PC-3 (cell line): ENCODE measurements at regions not wholly inside any gene's neighbourhood (a gene's known extent, or its start where the extent isn't known, plus 50 kb on each side); places are given as distances from the start of the nearest gene placed in this dataset.
"Not testable (repeated sequence)": the region's sequence is repeated elsewhere in the genome, so short reads cannot be mapped to it uniquely, and the experiment has no call there.

Experiments used
- ATAC-seq: fragments of 200-7000 bp; cut with Tn5 transposase; 2 replicates; pipeline ENCODE4 v1.9.1; 2020; ENCODE audit warnings: mild to moderate bottlenecking, moderate library complexity
- BruUV-seq: library from RNA; stranded (reverse); fragments of 400-500 nt; replicated peaks from 2 replicates; lab custom pipeline; 2021; lab: Mats Ljungman, UMichigan
- CTCF ChIA-PET: fragments of 300-600 bp; sonication (Branson Sonifier 250); formaldehyde crosslinking; loops from one replicate; lab custom pipeline; 2022; ENCODE audit warnings: antibody characterized with exemption; lab: Charles Lee
- POLR2A ChIA-PET: fragments of 300-600 bp; sonication (Branson Sonifier 250); formaldehyde crosslinking; loops from one replicate; lab custom pipeline; 2022; ENCODE audit warnings: antibody characterized with exemption; ENCODE audit not compliant: unreplicated experiment; lab: Charles Lee
- DNase-seq: peaks from one replicate; pipeline ENCODE4 v3.0.0-alpha.2; 2015
- H2AFZ ChIP-seq: fragments of 300-600 bp; sonication (generic); 2 replicates; pipeline ENCODE4 v1.6.0; 2016; ENCODE audit warnings: antibody characterized with exemption, low read length
- H3F3A ChIP-seq: fragments of 300-600 bp; sonication (generic); one replicate; pipeline ENCODE4 v1.6.0; 2017; ENCODE audit warnings: antibody characterized with exemption, low read length, control low read depth, mild to moderate bottlenecking; ENCODE audit not compliant: unreplicated experiment
- H3K27ac ChIP-seq: fragments of 300-600 bp; sonication (generic); 2 replicates; pipeline ENCODE4 v1.5.1; 2016; ENCODE audit warnings: mild to moderate bottlenecking, low read length
- H3K27me3 ChIP-seq: fragments of 300-600 bp; sonication (generic); 2 replicates; pipeline ENCODE4 v1.6.1; 2016; ENCODE audit warnings: low read length, mixed read lengths
- H3K36me3 ChIP-seq: fragments of 300-600 bp; sonication (generic); 2 replicates; pipeline ENCODE4 v1.6.1; 2016; ENCODE audit warnings: low read depth, mixed run types, low read length, mixed read lengths
- H3K4me1 ChIP-seq: fragments of 300-600 bp; sonication (generic); 2 replicates; pipeline ENCODE4 v1.5.1; 2016; ENCODE audit warnings: low read length; ENCODE audit not compliant: insufficient read depth
- H3K4me2 ChIP-seq: fragments of 300-600 bp; sonication (generic); 2 replicates; pipeline ENCODE4 v1.6.0; 2016; ENCODE audit warnings: low read length
- H3K4me3 ChIP-seq: fragments of 300-600 bp; sonication (generic); 2 replicates; pipeline ENCODE4 v1.5.1; 2016; ENCODE audit warnings: mild to moderate bottlenecking, low read length, mixed read lengths
- H3K79me2 ChIP-seq: fragments of 300-600 bp; sonication (generic); 2 replicates; pipeline ENCODE4 v1.6.1; 2017; ENCODE audit warnings: low read length, mixed read lengths
- H3K9ac ChIP-seq: fragments of 300-600 bp; sonication (generic); 2 replicates; pipeline ENCODE4 v1.6.0; 2016; ENCODE audit warnings: mild to moderate bottlenecking, low read length
- H3K9me2 ChIP-seq: fragments of 300-600 bp; sonication (generic); replicated peaks from 2 replicates; pipeline ENCODE4 v1.6.1; 2016; ENCODE audit warnings: mixed run types, low read length, mixed read lengths
- H3K9me3 ChIP-seq: fragments of 300-600 bp; sonication (generic); 2 replicates; pipeline ENCODE4 v1.6.1; 2016; ENCODE audit warnings: low read length, mixed read lengths
- H4K20me1 ChIP-seq: fragments of 300-600 bp; sonication (generic); 2 replicates; pipeline ENCODE4 v1.6.1; 2016; ENCODE audit warnings: low read length, mixed read lengths
- EZH2 ChIP-seq: fragments of 300-600 bp; sonication (generic); IDR thresholded peaks from one replicate; pipeline ENCODE4 v1.6.1; 2017; ENCODE audit warnings: antibody characterized with exemption, mild to moderate bottlenecking, low read length; ENCODE audit not compliant: unreplicated experiment
- EZH2phosphoT487 ChIP-seq: fragments of 300-600 bp; sonication (generic); IDR thresholded peaks from 2 replicates; pipeline ENCODE4 v1.6.1; 2018; ENCODE audit warnings: mild to moderate bottlenecking, antibody characterized with exemption, low read length, borderline replicate concordance
- intact Hi-C: fragments of 100-400 bp; cut with micrococcal nuclease; formaldehyde crosslinking; loops from 2 replicates; pipeline ENCODE4 v1.9.0; 2023
- TF ChIP-seq, protein P1 (sequence below): fragments of 300-600 bp; sonication (generic); conservative IDR thresholded peaks from 2 replicates; pipeline ENCODE4 v1.5.1; 2017; ENCODE audit warnings: antibody characterized with exemption, low read depth, mild to moderate bottlenecking, low read length

- POLR2A ChIA-PET: no interaction called here
Observed at GRCh38 chr15:84142888-84143337, 92.7 kb upstream of the GOLGA6L4 start.

GRCh38 chr15:84143753-84144314, 91.7 kb upstream of the GOLGA6L4 start:
- intact Hi-C loops: no loop called here
- ATAC-seq: no peak
- H3K9ac ChIP-seq: no peak overlapping the region
- no peak overlapping the region for H3K4me2 ChIP-seq
- no peak overlapping the region for H3K4me3 ChIP-seq
- H3K9me3 ChIP-seq: no peaks in the 10 kb centered on the region
- H3F3A ChIP-seq: no peaks in the 10 kb centered on the region
- POLR2A ChIA-PET: no interaction called here
- BruUV-seq: no TSS peak
- H2AFZ ChIP-seq: no peak overlapping the region
- no peaks in the 10 kb centered on the region for H3K36me3 ChIP-seq
- H3K27ac ChIP-seq: no peak overlapping the region
- H3K79me2 ChIP-seq: no peaks in the 10 kb centered on the region
- H3K27me3 ChIP-seq: no peaks in the 10 kb centered on the region
- CTCF ChIA-PET: no interaction called here
- TF ChIP-seq EZH2phosphoT487 (no peak), EZH2 (no peak)
- TF ChIP-seq, protein P1, sequence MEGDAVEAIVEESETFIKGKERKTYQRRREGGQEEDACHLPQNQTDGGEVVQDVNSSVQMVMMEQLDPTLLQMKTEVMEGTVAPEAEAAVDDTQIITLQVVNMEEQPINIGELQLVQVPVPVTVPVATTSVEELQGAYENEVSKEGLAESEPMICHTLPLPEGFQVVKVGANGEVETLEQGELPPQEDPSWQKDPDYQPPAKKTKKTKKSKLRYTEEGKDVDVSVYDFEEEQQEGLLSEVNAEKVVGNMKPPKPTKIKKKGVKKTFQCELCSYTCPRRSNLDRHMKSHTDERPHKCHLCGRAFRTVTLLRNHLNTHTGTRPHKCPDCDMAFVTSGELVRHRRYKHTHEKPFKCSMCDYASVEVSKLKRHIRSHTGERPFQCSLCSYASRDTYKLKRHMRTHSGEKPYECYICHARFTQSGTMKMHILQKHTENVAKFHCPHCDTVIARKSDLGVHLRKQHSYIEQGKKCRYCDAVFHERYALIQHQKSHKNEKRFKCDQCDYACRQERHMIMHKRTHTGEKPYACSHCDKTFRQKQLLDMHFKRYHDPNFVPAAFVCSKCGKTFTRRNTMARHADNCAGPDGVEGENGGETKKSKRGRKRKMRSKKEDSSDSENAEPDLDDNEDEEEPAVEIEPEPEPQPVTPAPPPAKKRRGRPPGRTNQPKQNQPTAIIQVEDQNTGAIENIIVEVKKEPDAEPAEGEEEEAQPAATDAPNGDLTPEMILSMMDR: no peak
- DNase-seq: no peak
- no peaks in the 10 kb centered on the region for H3K9me2 ChIP-seq
- no peaks in the 10 kb centered on the region for H3K4me1 ChIP-seq
- H4K20me1 ChIP-seq: no peaks in the 10 kb centered on the region

More at GRCh38 chr15:84142888-84143337, 92.7 kb upstream of the GOLGA6L4 start:
- intact Hi-C loops: no loop called here
- H3K9me2 ChIP-seq: no peaks in the 10 kb centered on the region
- H3K9ac ChIP-seq: no peak overlapping the region
- H3K4me2 ChIP-seq: peak overlapping the region; percentile 78
- no peaks in the 10 kb centered on the region for H3K79me2 ChIP-seq
- H3K36me3 ChIP-seq: no peaks in the 10 kb centered on the region
- no peaks in the 10 kb centered on the region for H3K9me3 ChIP-seq
- H3K4me1 ChIP-seq: no peaks in the 10 kb centered on the region
- no peak overlapping the region for H3K27ac ChIP-seq
- no peaks in the 10 kb centered on the region for H4K20me1 ChIP-seq
- ATAC-seq (peak; percentile 98), DNase-seq (peak; percentile 89)
- H3K27me3 ChIP-seq: no peaks in the 10 kb centered on the region
- no TSS peak for BruUV-seq
- H2AFZ ChIP-seq: peak overlapping the region; percentile 76
- peak overlapping the region; percentile 55 for H3K4me3 ChIP-seq
- CTCF ChIA-PET: no interaction called here
- no peak for TF ChIP-seq EZH2
- TF ChIP-seq, protein P1: peak; percentile 81
- no peaks in the 10 kb centered on the region for H3F3A ChIP-seq

DNA sequence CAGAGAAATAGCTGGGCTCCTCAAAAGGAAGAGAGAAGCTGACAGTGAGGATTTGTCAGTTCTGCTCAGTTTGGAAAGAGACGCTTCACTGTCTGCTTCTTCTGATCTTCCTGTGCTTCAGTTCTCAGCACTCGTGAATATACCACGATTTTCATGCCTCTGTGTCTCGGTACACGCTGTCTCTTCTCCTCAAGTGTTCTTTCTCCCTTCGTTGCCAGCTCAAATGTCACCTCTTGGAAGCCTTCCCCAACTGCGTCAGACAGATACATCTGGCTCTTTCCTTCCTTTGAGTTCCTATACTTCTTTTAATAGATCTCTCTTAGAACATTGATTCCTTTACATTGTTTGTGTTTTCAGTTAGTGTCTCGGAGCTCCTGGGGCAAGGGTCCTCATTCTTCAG, 90.6 kb upstream of the GOLGA6L4 start:
- H3K36me3 ChIP-seq, BruUV-seq, POLR2A ChIA-PET: not testable (repeated sequence)

GRCh38 chr15:84146299-84146698, 89.3 kb upstream of the GOLGA6L4 start:
- H3K9me3 ChIP-seq, H3F3A ChIP-seq, H2AFZ ChIP-seq, H3K9ac ChIP-seq, H3K27me3 ChIP-seq, H3K4me2 ChIP-seq, intact Hi-C loops, H3K27ac ChIP-seq, H3K4me3 ChIP-seq, H4K20me1 ChIP-seq, POLR2A ChIA-PET, CTCF ChIA-PET, H3K9me2 ChIP-seq, H3K36me3 ChIP-seq, H3K79me2 ChIP-seq, H3K4me1 ChIP-seq, DNase-seq, ATAC-seq, BruUV-seq: not testable (repeated sequence)

More for the DNA sequence above, 90.6 kb upstream of the GOLGA6L4 start:
- H3K27me3 ChIP-seq, H3K4me3 ChIP-seq, ATAC-seq, H3K79me2 ChIP-seq, H3K4me1 ChIP-seq, H3K9me3 ChIP-seq, H2AFZ ChIP-seq, H3K9me2 ChIP-seq, H3K4me2 ChIP-seq, H3K9ac ChIP-seq, H3F3A ChIP-seq, H4K20me1 ChIP-seq, CTCF ChIA-PET, H3K27ac ChIP-seq, DNase-seq, intact Hi-C loops: not testable (repeated sequence)

DNA sequence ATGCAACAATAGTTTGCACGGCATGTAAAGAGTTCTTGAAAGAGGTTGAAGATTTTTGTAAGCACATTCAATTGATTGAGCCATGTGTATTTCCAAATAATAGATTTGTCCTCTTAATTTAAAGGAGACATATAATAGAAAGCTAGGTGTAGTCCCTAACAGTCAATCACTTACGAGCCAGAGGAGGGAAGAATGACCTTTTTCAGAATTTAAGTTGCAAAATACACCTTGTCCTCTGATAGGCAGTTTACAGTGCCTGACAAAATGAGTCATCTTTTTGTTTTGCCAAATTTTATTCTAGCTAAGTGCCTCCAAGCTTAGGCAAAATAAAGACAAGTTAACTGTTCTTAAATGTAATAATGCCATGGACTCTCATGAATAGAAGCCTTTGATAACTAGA, 88.3 kb upstream of the GOLGA6L4 start:
- H3F3A ChIP-seq, H3K9ac ChIP-seq, DNase-seq, H3K27me3 ChIP-seq, CTCF ChIA-PET, ATAC-seq, H3K79me2 ChIP-seq, H3K4me3 ChIP-seq, H4K20me1 ChIP-seq, intact Hi-C loops, H3K4me2 ChIP-seq, H3K4me1 ChIP-seq, H3K9me3 ChIP-seq, POLR2A ChIA-PET, H2AFZ ChIP-seq, BruUV-seq, H3K27ac ChIP-seq, H3K9me2 ChIP-seq, H3K36me3 ChIP-seq: not testable (repeated sequence)
